ENCODE measurements at regions not wholly inside any gene's neighbourhood (a gene's known extent, or its start where the extent isn't known, plus 50 kb on each side); places are given as distances from the start of the nearest gene placed in this dataset.

DNA sequence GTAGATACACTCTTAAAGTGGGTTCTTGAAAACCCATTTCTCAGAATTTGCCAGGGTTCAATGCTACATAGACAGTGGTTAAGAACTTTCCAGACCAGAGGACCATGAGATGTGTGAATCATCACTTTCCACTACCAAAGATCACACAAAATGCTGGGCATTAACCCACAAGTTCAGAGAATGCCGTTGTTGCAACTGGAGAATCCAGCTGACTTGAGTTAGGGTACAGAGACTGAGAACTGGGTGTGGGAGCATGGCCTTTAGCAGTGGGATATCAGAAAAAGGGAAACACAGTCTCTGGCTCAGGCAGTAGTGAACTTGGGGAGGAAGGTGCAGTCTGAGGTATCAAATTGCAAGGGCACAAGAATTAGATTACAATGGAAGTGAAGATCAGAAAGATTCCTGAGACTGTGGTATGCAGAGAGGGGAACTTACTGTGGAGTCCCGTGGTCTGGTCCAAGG is 51.5 kb upstream of the WDFY2 start:
- no peak for DNase-seq
- Histone ChIP-seq H3K36me3 (no peaks in the 10 kb centered on the region), H3K4me3 (no peak overlapping the region), H3K4me1 (peaks cover 4 to 18% (median 12%) of the 10 kb centered on the region in 6 donors), H3K27ac (no peak overlapping the region), H3K27me3 (replicated peaks in 1 of 7) (no peaks in the 10 kb centered on the region), H3K9me3 (peaks cover 0 to 7% (median 0%) of the 10 kb centered on the region in 8 donors)
- intact Hi-C loops (cut with DNase I; ENCODE audit: low total_unique reads), result no loop called here
- 65 to 74% (median 69%) methylated on average over 2 of the region's 2 CpGs for WGBS, 5 donors
- TF ChIP-seq POLR2A (IDR thresholded peaks at IDR 0.05) (no peak), POLR2AphosphoS5 (IDR thresholded peaks at IDR 0.05) (no peak)
- TF ChIP-seq, protein P1, sequence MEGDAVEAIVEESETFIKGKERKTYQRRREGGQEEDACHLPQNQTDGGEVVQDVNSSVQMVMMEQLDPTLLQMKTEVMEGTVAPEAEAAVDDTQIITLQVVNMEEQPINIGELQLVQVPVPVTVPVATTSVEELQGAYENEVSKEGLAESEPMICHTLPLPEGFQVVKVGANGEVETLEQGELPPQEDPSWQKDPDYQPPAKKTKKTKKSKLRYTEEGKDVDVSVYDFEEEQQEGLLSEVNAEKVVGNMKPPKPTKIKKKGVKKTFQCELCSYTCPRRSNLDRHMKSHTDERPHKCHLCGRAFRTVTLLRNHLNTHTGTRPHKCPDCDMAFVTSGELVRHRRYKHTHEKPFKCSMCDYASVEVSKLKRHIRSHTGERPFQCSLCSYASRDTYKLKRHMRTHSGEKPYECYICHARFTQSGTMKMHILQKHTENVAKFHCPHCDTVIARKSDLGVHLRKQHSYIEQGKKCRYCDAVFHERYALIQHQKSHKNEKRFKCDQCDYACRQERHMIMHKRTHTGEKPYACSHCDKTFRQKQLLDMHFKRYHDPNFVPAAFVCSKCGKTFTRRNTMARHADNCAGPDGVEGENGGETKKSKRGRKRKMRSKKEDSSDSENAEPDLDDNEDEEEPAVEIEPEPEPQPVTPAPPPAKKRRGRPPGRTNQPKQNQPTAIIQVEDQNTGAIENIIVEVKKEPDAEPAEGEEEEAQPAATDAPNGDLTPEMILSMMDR (IDR thresholded peaks at IDR 0.05 in 8 of 11, conservative IDR thresholded peaks at IDR 0.05 in 3 of 11), result no peak

DNA sequence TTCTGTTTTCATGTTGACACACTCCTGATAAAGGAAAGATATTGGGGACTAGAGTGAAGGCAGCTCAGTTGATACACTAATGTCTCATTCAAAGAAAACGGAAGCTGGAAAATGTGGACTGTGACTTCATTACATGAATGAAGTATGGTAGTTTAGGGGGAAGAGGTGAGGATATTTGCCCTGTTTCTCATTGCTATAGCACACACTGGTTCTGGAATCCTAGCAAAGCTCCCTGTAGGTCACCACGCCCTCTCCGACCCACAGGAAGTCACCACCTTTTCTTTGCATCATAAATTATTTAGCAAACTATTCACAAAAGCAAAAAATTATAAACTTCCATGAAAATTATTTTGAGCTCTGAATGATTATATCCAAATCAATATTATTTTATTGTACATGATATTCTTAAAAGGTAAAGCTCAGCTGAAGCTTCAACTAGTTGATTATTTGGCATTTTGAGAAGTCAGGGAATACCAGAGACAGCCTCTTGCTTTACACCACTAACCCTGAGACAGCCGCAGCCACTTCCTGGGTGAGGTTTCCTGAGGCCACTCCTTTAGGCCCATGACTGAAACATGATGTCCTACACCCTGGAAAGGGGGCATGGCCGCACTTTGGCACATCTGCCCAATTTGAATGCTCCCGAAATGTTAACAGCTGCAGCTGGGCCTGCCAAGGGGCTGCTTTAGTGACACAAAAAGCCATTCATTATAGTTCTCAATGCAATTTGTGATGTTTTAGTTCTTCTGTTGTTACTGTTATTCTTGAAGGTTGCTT is 50.0 kb upstream of the WDFY2 start:
- intact Hi-C loops (cut with DNase I; ENCODE audit: low total_unique reads), result no loop called here
- Histone ChIP-seq H3K36me3 (no peaks in the 10 kb centered on the region), H3K27me3 (replicated peaks in 1 of 7) (no peaks in the 10 kb centered on the region), H3K4me3 (no peak overlapping the region), H3K9me3 (peaks cover 0 to 4% (median 0%) of the 10 kb centered on the region in 8 donors), H3K4me1 (peaks cover 4 to 18% (median 12%) of the 10 kb centered on the region in 6 donors), H3K27ac (peak overlapping the region in 4 of 8 donors; percentile 23 to 49 (median 42))
- DNase-seq, result peak; percentile 81
- 30 to 50% (median 44%) methylated on average over 6 of the region's 6 CpGs for WGBS, 5 donors
- TF ChIP-seq POLR2A (IDR thresholded peaks at IDR 0.05) (no peak), POLR2AphosphoS5 (IDR thresholded peaks at IDR 0.05) (no peak)
- TF ChIP-seq, protein P1 (IDR thresholded peaks at IDR 0.05 in 8 of 11, conservative IDR thresholded peaks at IDR 0.05 in 3 of 11), result no peak
